SU-DHL-6 (cell line): ENCODE measurements at regions not wholly inside any gene's neighbourhood (a gene's known extent, or its start where the extent isn't known, plus 50 kb on each side); places are given as distances from the start of the nearest gene placed in this dataset.

ENCODE experiments used
- CTCF ChIP-seq: fragments of 200-600 bp; sonication (generic); IDR thresholded peaks from one replicate; pipeline ENCODE4 v1.5.1; 2017; ENCODE audit warnings: antibody characterized with exemption, mild to moderate bottlenecking, low read length, moderate library complexity; ENCODE audit not compliant: insufficient read depth, poor library complexity, severe bottlenecking
- EZH2phosphoT487 ChIP-seq: fragments of 200-600 bp; sonication (generic), shearing (Covaris generic); conservative IDR thresholded peaks from 2 replicates; pipeline ENCODE4 v1.6.1; 2018; ENCODE audit warnings: mild to moderate bottlenecking, antibody characterized with exemption, low read length, moderate library complexity, mixed read lengths

GRCh38 chr10:131812736-131813604, 87.8 kb upstream of the PPP2R2D start:
- no peak for TF ChIP-seq CTCF
- TF ChIP-seq EZH2phosphoT487 = no peak
